HG03064 (cell line): ENCODE measurements at regions not wholly inside any gene's neighbourhood (a gene's known extent, or its start where the extent isn't known, plus 50 kb on each side); places are given as distances from the start of the nearest gene placed in this dataset.
"Not testable (repeated sequence)": the region's sequence is repeated elsewhere in the genome, so short reads cannot be mapped to it uniquely, and the experiment has no call there.

Source experiments
- ATAC-seq: cut with Tn5 transposase; IDR thresholded peaks from one replicate; pipeline ENCODE4 v1.9.1; 2021; ENCODE audit warnings: low read depth; ENCODE audit not compliant: unreplicated experiment

DNA sequence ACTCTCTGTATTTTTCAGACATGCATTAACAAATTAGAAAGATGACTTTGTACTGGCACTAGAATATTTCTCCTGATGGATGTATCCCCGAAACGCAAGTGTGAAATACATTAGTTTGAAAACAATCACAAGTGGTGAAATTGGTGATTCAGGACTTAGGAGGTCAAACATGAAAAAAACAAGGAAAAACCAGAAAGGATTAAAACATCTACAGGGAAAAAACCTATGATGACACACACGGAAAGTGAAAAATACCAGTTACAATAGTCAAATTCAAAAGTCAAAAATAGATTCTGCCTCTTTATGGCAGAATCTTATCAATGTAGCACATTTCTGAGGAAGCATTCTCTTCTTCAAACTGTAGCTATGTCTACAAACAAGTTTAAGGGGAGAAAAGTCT is 129.0 kb upstream of the SGK1 start:
- no peak for ATAC-seq

DNA sequence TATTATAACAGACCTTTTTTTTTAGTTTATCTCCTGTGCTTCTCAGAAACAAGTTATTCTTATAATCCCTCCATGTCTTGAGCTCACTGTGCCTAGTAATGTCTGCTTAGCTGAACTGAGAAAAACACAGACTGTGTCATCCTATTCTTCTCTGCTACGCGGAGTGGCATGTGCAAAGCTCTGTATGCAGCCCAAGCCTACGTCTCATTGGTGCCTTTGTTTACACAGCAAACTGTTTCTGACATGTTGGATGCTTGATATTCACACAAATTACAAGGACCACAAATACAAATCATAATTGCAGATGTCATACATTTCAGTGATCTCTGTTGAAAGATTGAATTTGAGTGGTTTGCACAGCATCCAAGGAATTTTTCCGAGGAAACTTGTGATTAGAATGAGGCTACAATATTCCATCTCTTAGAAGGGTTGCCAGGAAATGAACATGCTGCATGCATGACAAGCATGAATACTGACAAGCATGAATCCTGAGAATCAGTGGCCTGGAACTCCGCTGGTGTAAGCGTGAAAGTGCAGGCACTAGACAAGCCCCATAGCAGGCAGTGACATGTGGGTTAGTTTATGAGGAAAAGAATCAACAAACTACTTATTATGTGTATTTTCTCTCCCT is 128.4 kb upstream of the SGK1 start:
- no peak for ATAC-seq

DNA sequence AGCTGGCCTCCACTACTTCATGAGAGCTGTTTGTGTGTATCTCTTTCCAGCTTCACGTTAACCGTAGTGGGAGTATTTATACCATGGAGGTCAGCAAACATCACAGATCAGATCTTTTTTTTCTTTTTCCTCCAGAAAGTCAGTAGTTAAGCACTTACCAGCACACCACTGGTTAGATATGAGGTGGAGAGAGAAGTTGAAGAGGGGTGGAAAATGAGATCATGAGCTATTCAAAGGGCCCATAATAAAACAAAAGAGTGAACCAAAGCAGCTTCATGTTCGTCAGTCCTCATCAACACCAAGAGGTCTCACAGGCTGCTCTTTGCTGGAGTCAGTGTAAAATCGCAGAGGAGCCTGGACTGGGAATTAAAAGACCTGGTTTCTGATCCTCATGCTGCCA is 125.1 kb upstream of the SGK1 start:
- no peak for ATAC-seq

DNA sequence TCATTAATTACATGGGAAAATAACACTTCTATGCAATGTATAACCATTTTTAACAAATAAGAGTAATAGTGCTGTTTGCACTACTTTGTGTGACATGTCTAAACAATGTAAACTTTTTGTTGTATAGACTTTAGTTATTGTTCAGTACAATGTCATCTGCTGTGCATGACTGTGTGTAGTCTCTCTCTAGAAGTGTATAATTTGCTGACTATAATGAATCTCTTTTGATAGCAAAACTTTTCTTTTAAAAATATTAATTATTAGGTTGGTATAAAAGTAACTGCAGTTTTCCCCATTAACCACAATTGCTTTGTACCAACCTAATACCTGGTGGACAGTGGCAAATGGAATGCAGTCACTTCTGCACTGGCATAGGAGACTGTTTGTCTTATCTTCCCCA is 124.2 kb upstream of the SGK1 start:
- ATAC-seq = no peak

DNA sequence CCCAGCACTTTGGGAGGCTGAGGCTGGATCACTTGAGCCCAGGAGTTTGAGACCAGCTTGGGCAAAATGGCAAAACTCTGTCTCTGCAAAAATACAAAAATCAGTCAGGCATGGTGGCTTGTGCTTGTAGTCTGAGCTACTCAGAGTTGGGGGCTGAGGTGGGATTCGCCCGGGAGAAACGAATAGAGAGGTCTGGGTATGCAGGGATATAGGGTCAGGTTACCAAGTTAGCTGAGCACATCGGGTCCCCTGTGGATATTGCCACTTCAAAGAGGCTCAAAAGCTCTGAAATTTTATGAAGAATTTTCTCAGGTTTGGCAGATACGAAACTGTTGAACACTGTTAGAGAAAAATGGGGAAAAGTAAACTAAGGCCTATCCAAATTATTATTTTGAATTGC is 120.9 kb upstream of the SGK1 start:
- no peak for ATAC-seq

DNA sequence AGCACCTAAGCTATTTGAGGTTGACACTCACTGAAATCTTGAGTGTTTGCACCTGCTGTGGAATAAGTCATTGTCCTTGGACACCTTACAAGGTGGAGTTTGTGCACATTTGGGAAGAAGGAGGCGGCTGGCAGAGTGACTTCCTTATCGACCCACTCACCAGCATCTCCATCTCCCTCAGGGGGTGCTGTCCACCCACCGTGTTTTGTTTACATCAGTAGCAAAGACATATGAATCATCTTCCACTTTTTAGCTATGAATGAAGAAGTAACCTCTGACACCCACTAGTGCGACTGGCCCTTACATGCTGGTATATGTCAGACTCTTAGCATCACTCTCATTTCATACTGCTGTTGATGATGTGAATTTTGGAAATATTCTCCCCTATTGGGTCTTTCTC is 119.5 kb upstream of the SGK1 start:
- ATAC-seq = no peak

DNA sequence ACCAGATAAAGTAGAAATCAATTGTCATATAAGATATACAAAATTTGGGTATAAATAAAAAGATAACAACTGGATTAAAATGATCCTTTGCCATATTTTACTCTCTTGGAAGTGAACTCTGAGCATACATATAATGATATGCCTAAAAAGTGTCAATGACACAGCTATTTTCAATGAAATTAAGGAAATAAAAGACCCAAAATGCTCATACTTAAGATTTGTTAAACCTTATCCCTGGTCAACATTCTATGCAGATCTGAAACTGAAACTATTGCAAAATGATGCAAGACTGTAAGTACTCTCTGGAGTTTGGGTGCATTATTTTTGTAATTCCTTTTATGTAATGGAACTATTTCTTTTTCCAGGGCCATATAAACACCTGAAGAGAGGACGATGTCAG is 119.0 kb upstream of the SGK1 start:
- no peak for ATAC-seq

DNA sequence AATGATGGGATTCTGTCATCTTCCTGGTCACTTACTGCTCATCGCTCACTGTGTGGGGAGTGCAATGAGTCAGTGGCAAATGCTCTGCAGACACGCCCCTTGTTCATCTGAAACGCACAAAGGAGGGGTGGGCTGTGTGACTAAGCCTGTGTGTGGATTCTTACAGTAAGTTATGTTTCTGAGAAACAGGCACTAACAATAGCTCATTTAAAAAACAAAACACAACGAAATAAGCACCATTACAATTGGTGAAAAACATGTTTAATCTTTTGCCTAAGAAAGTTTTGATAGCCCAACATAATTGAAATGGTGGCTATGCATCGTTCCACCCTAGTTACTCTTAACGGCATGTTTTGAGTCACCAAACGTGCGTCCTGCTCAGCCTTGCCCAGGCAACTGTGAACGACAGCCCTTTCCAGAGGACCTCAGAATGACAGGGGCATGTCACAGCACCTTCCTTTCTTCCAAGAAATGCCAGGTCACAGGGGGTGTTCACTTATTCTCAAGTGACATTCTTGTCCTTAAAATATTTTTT is 118.4 kb upstream of the SGK1 start:
- ATAC-seq = peak; percentile 94

DNA sequence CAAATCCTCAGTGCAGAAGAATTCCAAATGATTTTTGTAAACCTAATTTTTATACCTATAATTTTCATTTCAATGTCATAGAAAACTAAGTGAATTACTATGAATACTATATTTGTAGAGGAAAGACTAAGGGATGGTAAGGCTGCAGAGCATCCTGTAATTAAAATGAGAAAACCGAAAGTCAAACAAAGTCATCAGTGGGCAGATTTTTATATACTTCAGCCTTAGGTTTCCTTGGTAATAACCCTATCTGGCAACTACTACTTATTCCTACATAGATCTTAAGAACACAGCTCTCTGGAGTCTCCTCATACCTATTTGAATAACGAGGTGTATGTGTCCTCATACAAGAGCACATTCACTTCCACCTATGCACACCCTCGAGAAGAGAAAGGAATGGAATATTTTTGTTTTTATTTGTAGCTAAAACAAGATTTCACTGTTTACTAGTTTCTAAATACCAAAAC is 117.9 kb upstream of the SGK1 start:
- peak; percentile 18 for ATAC-seq

DNA sequence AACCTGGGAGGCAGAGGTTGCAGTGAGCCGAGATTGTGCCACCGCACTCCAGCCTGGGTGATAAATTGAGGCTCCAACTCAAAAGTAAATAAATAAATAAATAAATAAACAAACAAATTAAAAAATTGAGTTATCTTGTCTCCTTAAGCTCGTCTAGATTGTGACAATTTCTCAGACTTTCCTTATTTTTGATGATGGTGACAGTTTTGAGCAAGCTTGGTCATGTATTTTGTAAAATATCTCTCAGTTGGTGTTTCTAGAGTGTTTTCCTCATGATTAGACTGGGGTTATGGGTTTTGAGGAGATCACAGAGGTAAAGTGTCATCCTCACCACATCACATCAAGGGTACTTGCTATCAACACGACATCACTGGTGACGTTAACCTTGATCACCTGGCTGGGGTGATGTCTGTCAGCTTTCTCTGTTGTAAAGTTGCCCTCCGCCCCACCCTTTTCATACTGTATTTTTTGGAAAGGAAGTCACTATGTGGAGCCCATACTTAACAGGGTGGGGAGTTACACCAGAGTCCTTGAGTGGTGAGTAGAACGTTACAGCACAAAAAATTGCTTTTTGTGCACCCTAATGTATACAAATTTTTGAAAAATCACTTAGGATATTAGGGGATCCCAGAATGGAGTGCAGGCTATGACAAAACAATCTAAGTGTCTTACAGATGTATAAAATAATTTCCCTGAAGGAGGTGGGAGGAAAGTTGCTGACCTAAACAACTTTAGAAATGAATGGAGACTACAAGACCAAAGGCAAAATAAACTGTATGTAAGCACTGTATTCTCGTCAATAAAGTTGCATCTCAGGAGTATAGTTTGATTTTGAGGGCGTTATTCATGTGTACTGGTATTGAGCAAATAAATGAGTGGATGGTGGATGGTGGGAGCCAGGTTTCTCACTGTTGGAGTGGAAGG is 116.4 kb upstream of the SGK1 start:
- no peak for ATAC-seq

DNA sequence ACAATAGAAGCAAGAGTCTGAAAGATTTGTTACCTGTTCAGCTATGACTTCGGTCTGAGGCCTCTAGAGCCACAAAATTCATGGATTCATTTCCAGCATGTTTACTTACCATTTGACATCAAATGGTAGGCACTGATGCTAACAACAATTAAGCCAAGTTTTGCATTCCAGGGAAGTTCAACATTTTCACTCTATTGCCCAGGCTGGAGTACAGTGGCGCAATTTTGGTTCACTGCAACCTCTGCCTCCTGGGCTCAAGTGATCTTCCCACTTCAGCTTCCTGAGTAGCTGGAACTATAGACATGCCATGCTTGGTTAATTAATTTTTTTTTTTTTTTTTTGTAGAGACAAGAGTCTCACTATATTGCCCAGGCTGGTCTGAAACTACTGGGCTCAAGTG is 114.1 kb upstream of the SGK1 start:
- ATAC-seq = no peak

DNA sequence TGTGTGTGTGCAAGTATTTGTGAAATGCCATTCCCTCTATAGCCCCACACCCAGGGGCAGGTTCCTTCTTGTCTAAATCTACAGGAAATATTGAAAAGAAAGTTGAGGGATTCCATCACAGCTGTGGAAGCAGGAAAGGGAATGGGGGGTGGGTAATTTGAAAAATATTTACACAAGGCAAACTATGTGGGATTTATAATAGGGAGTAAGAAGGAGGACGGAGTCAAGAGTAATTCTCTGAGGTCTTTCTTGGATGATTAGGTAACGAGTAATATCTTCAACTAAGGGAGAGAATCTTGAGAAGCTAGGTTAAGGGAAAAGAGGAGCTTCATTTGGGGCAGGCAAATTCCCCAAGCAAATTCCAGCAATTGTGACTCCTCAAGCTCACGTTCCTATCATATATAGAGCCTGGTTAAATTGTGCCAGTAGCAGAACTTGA is 113.5 kb upstream of the SGK1 start:
- no peak for ATAC-seq

DNA sequence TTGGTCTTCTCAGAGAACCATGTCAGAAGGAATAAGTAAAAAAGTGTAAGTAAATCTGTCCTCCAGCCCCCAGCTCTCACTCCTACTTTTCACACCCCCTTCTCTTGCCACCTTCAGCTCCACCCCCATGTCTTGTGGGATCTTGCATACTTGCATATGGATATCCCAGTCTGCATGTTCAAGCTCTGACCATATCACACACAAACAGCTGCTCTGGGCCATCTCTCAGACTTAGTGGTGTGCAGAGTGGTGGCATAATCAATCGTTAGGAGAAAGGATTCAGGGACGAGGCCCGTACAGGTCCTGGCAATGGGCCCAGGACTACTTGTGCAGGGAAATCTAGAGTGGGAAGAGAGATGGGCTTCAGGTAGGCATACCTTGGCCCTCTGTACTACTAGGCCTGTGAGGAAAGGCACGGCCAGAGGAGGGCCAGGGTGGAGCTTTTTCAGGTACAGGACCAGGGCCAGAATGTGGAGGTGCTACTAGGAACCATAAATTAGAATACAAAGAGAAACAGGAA is 112.0 kb upstream of the SGK1 start:
- no peak for ATAC-seq

DNA sequence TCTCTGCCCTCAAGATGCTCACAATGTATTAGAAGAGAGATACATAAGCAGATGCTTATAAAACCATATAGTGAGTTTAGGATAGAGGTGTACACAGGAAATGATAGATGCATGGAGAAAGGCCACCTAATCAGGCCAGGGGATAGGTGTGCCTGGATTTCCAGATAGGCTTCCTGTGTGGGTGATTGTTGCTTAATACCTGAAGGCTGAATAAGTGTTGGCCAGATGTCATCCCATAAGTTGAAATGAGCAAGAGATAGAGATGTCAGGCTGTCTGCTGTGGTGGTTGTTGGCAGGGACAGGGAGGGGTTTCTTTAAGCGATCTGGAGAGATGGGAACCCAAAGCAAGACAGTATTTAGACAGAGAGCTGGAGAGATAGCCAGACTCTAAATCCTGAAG is 109.8 kb upstream of the SGK1 start:
- ATAC-seq = no peak

DNA sequence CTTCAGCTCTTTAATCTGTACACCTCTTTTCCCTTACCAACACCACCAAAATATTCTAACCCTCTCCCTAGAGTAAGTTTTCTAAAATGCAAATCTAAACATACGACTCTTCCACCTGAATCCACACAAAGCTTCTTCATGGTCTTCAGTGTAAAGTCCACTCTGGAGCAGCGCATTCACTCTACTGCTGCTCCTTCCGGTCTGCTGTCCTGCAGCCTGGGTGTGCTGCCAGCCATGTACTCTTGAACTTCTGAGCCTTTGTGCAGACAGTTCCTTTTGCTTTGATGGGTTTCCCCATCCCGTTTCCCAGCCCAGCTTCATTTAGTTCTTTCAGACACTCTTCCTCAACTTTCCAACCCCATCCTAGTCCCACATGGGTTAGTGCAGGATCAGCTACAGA is 108.7 kb upstream of the SGK1 start:
- no peak for ATAC-seq

DNA sequence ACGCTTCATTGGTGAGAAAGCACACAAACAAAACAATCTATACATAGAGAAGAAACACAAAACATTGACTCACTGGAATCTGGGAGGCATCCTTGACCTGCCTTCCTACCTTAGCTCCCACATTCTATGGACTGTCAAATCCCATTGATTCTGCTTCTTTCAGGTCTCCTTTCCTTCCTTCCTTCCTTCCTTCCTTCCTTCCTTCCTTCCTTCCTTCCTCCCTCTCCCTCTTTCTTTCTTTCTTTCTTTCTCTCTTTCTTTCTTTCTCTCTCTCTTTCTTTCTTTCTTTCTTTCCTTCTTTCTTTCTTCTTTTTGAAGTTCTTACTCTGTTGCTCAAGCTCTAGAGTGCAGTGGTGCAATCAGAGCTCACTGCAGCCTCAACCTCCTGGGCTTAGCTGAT is 108.0 kb upstream of the SGK1 start:
- not testable (repeated sequence) for ATAC-seq

DNA sequence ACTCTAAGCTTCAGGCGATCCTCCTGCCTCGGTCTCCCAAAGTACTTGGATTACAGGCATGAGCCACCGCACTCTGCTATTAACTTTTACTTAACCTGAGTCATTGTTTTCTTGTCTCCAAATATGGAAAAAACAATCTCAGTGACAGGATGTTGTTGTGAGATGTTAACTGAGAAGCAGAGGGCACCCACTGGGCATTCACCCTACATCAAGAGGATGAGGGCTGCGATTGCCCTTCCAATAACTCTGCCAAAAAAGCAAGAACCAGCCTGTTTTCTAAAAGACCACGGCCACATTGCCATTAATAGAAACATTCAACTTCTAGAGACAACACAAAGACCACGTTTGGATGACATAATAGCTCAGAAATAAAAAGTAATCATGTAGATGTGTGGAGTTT is 107.6 kb upstream of the SGK1 start:
- ATAC-seq = no peak

DNA sequence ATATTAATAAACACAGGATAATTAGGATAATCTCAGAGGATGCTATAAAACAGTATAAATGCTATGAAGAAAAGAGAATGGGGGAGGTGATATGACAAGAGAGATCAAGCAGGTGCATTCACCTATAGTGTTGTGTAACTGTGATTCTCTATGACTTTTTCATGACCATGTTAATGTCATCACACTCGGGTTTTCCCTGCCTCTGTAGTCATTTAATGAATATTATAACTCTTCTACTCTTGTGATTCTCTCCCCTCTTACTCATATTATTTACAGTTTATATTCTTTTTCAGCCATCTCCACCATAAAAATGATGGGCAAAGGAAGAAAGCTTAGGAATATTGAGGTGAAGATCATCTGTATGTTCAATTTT is 106.9 kb upstream of the SGK1 start:
- no peak for ATAC-seq

DNA sequence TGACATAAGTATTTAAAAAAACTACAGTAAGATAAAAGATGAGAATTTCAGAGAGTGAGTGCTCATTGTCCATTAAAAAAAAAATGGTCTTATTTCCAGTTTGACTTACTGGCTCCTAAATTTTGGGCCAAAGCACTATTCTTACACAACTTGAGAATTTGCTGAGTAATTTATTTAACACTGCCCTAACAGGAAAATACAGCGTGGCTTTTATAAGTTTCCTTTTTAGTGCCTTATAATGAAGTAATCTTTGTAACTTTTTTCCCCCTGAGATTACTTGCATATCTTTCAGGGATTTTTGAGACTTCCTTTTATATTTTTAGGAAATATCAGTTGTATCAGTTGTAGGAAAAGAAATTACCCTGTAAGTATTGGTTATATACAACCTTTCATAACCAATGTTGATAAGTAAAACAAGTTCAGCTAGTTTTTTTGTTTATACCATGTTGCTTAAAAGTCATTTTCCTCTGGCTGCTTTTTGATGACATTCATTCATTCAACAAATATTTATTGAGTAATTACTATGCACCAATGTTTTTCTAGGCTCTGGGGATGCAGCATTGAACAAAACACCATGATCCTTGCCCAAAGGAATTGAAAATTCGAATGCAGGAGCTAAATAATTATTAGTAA is 106.4 kb upstream of the SGK1 start:
- ATAC-seq = no peak

DNA sequence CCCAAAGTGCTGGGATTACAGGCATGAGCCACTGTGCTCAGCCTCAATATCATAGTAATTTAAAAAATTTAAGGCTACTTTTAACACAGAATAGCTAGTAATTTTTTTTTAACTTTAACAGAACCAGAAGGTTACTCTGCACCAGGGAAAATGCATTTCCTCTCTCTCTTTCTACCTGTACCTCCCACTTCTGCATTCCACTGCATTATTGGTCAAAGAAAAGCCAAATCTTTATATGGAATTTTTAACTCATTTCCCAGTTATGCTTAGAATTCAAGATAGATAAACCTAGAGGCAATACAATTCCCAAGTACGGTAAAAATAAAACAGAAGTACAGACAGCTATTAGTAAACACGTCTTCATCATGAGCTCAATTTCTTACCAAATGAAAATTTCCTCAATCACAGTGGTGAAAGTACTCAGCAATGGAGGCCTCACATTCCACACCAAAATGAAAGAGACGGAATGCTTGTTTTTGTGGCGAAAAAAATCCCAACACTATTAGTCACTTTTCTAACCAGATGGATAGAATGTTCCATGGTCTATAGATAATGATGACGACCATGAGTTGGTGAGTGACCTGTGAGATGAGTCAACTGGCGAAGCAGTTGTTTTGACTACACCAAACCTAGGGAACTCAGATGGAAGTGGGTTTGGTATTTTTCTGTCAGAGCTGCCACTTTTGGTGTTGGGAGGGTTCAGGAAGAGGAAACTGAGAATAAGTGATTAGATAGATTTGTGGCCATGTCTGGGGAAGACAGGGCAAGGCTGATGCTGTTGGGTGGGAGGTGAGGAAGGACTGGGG is 104.7 kb upstream of the SGK1 start:
- ATAC-seq = no peak
